ENCODE measurements at regions not wholly inside any gene's neighbourhood (a gene's known extent, or its start where the extent isn't known, plus 50 kb on each side); places are given as distances from the start of the nearest gene placed in this dataset.

DNA sequence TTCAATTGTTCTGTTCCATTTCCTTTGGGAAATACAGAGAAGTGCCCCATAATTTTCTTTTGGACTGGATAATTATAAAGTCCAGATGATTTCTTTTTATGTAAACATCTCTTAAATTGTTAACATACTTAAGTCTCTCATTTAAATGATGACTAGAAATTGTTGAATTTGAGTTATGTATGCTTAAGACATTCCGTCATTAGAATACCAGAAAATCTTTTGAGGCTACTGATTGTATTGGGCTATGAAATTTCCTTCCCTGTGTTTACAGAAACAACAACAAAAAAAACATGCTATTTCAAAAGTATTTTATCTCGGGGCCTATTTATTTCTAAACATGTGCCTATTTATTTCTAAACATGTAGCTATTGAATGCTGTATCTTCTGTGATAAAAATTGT lies 125.4 kb downstream of the SH3BGRL2 start:
- TF ChIP-seq CTCF (conservative IDR thresholded peaks at IDR 0.05; ENCODE audit: low read depth, low read length) (no peak), EZH2 (IDR thresholded peaks at IDR 0.05; ENCODE audit: borderline replicate concordance, low read depth, low read length, poor library complexity, severe bottlenecking) (no peak)

Measured in A673 (cell line).